Pons (tissue), 1 donor: ENCODE measurements at regions not wholly inside any gene's neighbourhood (a gene's known extent, or its start where the extent isn't known, plus 50 kb on each side); places are given as distances from the start of the nearest gene placed in this dataset.

Experiments
- DNase-seq: peaks from one replicate; pipeline ENCODE4 v3.0.0-alpha.2; 2016; ENCODE audit warnings: low spot score

GRCh38 chr9:84177407-84177806 lies 163.2 kb downstream of the SLC28A3 start:
- no peak for DNase-seq

GRCh38 chr9:84179531-84179930 lies 161.0 kb downstream of the SLC28A3 start:
- DNase-seq: no peak

GRCh38 chr9:84187090-84187489 lies 153.5 kb downstream of the SLC28A3 start:
- DNase-seq: no peak

DNA sequence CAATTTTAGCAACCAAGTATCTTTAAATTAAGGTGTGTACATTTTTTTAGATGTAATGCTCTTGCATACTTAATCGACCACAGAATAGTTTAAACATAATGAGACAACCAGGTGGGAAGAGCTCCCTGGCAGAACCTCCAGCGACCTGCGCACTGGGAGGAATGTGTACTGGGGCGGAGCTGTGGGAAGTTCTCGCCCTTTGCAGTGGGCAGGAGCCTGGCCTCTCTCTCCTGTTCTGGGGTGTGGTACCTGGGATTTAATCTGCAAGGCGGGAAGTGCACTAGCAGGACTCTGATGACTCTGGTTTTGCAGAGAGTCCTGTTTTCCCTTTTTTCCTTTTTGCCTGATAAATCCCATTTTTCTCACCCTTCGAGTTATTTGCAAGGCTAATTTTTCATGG lies 150.7 kb downstream of the SLC28A3 start:
- DNase-seq: no peak

DNA sequence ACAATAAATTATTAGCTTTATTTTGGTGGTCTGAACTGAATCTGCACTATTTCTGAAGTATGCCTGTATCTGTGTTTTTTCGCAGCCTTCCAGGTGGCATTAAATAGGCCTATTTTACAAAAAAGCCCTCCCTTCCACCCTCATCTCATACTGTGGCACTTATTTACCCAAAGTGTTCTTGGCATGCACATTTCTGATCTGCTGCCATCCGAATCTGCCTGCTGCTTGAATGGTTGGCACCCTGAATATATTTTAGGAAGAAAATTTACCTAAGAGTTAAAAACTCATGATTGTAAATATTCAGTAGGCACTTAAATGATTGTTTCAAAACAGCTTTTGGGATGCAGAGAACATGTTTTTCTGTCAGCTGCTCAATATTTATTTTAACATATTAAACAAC lies 150.1 kb downstream of the SLC28A3 start:
- no peak for DNase-seq

DNA sequence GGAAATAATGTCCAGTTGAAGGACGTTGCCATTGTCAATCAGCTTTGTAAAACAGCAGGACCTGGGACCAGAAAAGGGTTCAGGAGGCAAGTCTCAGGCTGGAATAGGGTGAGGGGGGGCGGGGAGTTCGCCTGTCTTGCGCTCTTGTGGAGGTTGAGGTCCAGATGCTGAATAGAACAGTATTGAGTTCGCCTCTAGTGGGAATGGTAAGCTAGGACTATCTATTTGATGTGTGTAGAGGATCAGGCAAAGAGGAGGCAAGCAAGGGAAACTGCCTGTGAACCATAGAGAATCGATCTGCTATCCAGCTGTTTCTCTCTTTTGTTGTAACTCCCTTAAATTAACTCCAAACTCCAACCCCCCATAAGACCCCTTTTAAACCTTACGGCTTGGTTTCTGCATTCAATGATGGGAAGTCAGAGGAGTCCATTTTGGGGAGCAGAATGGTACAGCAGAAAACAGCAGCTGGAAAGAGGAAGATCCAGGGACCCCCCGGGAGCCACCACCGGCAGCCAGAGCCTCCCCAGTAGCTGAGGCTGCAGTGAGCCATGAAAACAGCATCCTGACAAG lies 133.7 kb downstream of the SLC28A3 start:
- no peak for DNase-seq

GRCh38 chr9:84207491-84207951 lies 133.0 kb downstream of the SLC28A3 start:
- DNase-seq: no peak

GRCh38 chr9:84212246-84212645 lies 128.3 kb downstream of the SLC28A3 start:
- no peak for DNase-seq

DNA sequence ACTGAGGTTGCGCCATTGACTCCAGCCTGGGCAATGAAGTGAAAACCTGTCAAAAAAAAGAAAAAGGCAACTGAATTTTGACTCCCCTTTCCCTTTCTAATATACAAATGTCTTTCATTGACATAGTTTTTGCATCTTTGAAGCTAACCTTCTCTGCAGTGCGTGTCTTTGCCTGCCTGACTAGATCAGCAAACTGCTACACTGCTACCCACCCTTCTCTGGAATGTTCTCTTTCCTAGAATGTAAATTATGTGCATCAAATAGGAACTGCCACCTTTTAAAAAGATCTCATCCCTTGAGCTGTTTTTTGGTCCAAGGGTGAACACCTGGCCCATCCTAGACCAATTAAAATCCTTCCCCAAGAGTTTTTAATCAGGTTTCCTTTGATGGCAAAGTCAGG lies 127.6 kb downstream of the SLC28A3 start:
- no peak for DNase-seq

GRCh38 chr9:84216151-84216550 lies 124.4 kb downstream of the SLC28A3 start:
- no peak for DNase-seq

DNA sequence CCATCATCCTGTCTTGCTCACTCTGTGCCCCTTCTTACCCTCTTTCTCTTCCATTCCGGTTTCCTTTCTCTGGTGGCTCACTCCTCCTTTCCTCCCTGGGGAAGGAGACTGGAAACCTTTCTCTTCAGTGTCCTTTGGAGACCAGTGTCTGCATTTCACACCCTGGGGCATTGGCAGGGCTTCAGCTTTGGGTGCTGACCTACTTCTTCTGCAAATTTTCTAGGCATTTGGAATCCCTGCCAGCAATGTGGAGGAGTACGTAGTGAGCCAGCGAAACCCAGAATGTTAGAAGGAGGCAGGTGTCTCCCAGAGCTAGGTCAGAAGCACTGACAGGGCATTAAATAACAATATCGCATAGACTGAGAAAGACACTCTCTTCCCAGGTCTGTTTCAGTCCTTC lies 122.2 kb downstream of the SLC28A3 start:
- no peak for DNase-seq

DNA sequence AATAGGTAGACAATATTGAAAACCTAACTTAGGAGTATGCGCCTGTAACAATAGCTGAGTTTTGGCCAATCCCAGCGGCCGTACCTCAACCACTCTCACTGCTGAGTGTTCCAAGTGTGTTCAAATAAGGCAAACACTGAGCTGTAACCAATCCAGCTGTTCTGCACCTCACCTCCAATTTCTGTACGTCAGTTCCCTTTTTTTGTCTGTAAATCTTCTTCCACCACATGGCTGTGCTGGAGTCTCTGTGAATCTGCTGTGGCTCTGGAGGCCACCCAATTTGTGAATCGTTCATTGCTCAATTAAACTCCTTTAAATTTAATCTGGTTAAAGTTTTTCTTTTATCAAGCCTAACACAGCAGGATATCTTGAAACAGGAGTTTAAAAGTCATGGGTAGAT lies 116.3 kb downstream of the SLC28A3 start:
- DNase-seq: no peak
